CD4-positive, alpha-beta T cell treated with Interleukin-12 subunit alpha and Interleukin-12 subunit beta, for 1 hour (primary cell): ENCODE measurements at regions not wholly inside any gene's neighbourhood (a gene's known extent, or its start where the extent isn't known, plus 50 kb on each side); places are given as distances from the start of the nearest gene placed in this dataset.

ENCODE experiments used
- DNase-seq: peaks from one replicate; pipeline ENCODE4 v3.0.0-alpha.2; 2020

DNA sequence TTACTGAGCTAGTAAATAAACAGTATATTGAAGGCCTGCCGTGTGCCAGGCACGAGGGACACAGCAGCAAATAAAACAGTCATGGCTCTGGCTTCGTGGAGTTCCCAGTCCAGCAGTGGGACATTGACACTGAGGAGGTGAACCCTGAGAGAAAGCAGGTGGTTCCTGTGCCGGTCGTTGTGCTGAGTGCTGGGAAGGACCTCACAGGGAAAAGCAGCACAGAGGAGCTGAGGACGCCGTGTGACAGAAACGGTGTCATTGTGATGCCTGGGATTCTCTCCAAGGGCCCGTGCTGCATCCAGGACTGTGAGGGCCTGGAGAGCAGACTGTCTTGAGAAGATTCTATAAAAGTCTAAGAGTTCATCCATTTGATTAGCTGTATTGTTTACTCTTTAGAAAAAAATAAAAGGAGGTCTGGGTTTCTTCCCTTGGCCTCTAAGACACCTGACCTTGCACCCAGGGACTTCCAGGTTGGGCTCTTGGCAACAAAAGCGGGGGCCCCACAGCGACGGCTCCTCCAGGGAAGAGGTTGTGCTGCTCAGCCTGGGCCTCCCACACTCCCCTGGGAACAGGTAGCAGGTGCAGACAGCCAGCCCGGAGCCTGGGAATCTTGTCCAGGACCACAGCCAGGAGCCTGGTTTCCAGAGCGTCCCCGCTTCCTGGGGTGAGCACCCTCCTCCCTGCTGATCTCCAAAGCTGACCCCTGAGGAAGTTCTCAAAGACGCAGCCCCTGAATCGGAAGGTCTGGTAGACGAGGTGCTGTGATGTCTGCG, 251.2 kb upstream of the PMEPA1 start:
- DNase-seq = no peak

DNA sequence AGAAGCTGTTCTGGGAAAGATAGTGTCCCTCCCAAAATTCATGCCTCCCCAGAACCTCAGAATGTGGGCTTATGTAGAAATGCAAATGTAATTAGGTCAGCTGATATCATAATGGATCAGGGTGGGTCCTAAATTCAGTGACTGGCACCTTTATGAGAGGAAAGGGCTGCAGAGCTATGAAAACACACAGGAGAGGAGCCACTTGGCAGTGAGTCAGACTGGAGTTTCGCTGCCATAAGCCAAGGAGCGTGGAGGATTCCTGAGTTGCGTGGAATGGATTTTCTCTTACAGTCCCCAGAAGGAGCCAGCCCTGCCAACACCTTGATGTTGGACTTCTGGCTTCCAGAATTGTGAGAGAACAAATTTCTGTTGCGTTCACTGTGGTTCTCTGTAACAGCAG, 249.8 kb upstream of the PMEPA1 start:
- no peak for DNase-seq

DNA sequence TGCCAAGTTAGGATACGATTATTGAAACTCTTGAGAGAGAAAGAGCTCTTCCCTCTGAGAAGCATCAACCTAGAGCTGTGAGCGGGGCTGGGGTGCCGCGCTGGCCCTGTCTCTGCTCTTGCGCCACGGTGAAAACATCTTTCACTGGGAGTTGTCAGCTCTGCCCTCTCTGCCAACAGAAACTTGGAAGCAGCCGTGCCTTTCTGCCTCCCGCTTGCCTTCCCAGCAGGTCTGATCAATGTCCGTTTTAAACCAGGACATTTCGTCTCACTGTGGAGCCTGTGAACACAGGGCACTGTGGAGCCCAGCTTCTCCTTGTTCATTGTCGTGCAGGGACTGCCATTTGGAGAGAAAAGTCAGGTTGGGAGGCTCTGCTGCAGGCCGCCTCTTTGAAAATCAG, 249.2 kb upstream of the PMEPA1 start:
- no peak for DNase-seq

DNA sequence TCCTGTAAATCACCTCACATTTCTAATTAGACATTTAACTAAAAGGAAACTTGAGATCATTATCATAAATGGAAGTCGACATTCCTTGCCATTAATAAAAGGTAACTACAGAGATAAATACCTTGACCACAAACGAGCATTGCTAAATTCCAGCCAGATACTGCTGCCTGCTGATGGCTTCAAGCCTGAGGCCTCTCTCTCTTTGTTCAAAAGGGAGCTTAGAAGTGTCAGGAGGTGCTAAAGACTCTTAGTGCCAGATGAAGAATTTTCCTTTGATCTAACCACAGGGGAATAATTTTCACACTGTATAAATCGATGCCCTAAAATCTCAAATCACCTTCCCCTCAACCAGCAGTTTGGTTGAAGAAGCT, 248.2 kb upstream of the PMEPA1 start:
- DNase-seq = no peak

DNA sequence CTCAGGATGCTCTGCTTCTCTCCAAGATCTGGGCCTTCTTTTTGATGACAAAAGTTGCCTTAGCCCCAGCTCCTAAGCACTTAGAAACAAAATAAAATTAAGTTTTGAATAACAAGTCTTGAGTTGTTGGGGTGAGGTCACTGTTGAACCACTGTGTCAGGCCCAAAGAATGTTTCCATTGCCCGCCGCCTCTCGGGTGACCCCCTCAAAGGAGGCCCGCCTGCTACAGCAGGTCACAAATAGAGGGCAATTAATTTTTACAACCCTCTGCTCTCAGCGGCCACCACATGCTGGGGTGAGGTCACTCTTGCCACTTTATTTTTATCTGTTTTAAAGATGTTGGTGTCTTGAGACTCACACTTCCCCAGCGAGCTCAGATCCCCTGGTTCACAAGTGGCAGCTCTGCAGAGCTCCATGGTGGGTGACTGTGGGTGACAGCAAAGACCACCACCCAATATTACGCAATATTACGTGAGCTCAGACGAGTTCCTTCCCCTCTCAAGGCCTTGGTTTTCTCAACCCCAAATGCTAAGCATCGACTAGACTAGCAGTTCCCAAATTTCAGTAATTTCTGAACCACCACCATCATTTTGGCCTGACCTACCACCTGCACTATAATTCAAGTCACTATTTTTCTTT, 247.7 kb upstream of the PMEPA1 start:
- no peak for DNase-seq

DNA sequence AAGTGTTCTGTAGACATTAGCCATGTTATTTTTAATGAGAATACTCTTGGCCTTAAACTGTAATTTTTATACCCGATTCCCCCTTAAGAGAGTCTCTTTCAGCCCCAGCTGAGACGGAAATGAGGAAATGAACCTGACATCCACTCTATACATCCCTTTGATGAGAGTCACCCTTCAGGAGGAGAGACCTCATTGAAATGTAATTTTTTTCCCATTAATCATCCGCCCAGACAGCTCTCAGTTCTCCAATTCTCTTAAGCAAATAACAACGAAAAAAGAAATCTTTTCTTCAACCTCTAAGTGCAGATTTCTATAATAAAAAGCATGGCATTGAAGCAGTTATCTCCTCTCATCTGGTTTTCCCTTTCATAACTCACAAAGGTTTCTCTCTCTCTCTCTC, 243.8 kb upstream of the PMEPA1 start:
- no peak for DNase-seq

DNA sequence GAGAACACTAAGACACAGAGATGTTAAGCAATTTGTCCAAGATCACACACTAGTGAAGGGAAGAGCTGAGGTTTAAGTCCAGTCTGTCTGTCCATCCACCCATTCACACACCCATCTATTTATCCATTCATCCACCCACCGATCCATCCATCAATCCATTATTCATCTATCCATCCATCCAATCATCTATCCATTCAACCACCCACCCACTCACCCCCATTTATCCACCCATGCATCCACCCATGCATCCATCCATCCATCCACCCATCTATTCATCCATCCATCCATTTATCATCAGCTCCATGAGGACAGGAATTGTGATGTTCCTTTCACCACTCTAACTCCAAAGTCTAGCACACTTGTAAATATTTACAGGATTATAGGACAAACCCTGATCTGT, 242.3 kb upstream of the PMEPA1 start:
- DNase-seq = no peak

DNA sequence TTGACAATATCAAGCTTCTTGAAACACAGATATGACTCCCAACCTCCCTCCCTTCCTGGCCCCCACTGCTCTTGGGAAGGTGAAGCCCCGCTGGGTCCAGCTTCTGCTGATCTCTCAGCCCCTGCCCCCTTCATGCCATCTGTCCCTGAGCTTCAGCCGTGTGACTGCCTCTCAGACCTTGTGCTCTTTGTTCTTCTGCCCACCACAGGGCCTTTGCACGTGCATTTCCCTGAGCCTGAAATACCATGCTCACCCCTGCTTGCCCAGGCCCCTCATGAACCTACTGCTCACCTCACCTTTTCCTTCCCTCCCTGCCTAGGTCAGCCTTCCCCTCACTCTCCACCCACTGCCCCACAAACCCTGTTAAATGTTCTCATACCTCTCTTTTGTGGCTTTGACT, 241.7 kb upstream of the PMEPA1 start:
- DNase-seq = no peak

DNA sequence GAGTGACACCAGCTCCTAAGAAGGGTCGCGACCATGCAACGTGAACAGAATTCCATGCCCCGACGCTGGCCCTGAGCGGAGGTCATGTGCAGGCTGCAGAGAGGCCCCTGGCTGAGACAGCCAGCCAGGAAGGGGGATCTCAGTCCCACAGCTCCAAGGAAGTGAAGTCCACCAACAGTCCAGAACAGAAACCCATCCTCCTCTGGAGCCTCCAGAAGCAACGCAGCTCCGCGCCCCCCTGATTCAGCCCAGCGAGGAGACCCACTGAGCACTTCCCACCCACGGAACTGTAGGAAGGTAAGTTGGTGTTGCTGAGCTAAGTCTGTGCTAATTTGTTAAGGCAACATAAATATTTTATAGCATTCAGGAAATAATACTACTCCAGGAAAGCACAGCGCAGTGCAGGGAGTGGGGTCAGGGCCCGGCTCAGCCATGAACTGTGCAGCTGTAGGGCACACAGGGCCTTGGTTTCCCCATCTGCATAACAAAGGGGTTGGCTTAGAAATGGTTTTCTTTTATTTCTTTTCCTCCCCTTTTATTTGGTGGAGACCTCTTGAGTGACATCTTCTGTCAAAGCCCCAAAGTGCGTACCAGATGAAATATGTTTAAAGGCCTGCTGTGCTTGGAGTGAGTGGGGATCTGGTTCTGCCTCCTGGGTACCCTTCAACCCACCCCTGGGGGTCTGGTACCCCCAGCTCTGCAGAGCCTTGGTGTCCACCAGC, 241.1 kb upstream of the PMEPA1 start:
- no peak for DNase-seq

DNA sequence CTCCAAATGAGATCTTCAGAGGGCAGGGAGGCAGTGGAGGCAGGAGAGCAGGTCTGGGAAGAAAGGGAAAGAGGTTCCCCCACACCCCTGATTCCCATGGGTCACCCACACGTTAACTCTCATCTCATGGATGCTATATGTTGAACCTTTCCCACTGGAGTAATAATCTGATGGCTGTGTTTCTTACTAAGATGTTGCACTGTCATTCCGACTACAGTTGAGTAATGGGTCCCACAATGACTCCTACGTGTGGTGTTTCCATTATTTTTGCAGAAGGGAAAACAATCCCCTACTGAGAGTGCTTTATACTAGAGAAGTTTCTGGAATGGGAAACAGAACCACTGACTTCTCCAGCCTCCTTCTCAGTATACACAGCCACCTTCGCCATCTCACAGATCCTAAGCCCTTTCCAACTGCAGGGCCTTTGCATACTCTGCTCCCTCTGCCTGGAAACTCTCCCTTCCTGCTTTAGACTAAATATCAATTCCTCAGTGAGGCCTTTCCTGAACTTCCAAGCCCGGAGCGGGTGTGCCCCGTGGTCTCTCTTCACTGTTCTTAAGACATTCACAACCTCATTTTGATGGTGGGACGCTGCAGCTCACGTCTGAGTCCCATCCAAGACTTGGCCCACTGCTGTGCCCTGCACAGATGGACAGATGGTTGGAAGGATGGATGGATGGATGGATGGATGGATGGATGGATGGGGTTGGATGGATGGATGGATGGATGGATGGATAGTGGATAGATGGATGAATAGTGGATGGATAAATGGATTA, 238.6 kb upstream of the PMEPA1 start:
- no peak for DNase-seq

DNA sequence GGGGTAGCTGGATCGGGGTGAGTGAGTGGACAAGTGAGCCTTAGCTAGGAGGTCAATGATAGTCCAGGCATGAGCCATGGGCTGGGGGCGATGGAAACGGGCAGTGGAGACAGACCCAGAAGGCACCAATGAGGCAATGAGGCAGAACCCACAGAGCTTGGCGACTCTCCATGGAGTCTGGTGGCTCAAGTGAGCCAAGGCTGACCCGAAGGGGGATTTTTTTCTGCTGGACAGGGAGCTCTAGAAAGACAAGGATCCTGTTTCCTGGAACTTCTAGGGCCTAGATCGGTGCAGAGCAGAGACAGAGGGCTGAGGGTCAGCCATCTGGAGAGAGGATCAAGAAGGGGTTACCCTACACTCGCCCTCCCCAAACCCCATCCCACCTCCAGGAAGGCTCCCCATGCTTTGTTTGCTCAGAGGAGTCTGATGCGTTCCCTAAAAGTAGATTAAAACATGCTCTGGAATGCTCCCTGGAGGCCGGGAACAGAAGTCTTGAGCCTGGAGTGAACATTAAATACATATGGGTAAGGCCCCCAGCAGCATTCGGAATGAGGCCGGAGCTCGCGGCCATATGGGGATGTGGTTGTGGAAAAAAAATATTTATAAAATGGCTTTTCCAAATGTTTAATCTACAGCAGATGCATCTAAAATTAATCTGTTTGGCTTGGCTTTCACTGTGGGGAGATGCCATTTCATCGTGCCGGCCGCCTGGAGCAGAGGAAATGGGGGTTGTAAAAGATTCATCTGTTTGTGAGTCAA, 237.8 kb upstream of the PMEPA1 start:
- no peak for DNase-seq

DNA sequence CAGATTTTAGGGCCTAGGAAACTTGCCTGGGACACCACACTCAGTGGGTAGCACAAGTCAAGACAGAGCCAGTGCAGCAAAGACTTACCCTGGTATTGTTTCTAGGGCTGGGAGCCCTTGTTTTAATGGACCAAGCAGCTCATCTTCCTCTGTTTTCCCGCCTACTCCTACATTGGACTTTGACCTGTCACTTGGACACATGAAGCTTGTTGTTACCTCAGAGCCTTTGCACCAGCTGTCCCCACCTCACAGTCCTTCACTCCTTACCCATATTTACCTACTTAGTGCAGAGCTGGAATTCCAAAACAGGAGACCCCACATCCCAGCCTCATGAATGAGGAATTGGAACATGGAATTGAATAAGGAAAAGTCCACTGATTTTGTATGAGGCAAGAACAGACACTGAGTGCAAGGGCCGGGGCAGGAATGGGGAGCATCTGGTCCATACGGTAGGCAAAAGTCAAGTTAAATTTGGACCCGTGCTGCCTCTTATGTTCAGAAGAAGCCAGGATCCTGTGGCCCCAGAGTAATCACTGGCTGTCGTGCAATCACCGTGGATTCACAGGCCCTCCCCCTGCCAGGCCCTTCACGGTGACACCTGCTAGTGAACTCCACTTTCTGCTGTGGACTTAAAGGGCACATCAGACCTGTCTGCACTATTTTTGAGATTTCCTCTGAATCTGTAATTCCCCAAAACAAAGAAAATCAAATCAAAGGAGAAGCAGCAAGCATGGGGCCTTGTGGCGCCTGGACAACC, 236.9 kb upstream of the PMEPA1 start:
- DNase-seq = no peak

DNA sequence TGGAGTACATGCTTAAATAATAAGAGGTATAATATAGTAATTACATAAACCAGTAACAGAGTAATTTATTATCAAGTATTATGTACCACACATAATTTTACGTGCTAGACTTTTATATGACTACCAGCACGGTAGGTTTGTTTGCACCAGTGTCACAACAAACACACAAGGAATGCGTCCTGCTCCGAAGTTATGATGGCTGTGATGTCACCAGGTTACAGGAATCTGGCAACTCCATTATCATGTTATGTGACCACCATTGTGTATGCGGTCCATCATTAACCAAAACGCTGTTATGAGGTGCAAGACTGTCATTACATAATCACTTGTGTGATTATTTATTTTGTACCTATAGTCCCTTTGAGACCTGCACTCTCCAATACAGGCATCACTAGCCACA, 235.2 kb upstream of the PMEPA1 start:
- DNase-seq = no peak

DNA sequence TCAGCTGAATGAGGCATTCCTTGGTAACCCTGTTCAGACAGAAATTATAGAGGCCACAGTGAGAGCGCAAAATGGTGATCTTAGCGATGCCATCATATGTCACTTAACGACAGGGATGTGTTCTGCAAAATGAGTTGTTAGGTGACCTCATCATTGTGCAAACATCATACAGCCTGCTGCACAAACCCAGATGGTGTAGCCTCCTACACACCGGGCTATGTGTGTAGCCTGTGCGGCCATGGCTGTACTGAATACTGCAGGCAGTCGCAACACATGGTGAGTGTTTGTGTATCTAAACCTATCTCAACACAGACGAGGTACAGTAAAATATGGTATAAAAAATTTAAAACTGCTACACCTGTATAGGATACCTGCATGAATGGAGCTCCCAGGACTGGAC, 234.1 kb upstream of the PMEPA1 start:
- DNase-seq = no peak

DNA sequence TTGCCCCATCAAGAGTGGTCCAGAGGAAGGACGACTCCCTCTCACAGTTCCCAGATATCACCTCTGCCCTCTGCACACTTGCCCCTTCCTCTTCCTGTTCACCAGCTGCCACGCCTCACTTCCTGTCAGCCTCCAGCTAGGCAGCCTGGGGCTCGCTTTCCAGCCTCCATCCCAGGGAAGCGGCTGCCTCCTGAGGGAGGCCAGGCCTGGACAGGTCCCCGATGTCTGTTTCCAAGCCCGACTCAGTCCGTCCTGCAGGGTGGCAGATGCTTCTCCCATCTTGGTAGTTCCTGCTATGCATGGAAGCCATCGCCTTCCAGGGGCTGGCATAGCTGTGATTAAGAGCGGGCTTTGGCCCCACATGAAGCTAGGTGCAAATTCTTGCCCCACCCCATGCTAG, 233.5 kb upstream of the PMEPA1 start:
- DNase-seq = no peak

DNA sequence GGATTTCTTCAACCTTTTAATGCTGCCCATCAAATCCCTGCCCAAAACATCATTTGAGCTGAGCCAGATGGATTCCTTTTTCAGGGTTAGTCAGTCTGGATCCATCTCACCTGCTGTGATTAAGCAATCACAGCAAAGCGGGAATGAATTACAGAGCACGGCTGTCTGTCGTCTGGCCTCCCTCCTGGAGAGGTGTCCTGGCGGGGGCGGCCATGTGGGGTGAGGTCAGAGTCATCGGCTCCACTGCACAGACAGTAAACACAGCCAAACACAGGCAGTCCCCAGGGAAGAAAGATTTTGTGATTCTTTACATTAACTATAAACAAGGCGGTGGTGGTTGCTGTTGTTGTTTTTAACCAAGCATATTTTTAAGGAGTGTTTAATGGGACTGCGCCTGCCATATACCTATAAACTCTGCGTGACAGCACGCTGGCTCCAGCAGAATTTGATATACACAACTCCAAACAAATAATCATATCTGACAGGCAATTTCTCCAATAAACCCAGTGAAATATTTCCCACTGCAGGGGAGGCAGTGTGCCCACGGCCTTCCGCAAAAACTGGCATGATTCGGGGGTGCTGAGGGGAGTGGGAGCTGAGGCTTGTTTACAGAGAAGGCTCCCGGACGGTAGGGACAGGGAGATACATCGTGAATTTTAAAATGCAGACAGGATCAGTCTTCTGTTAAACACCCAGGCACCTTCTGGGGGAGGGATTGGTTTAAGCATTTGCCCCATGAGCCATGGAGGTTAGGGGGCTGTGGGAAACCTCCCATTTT, 232.0 kb upstream of the PMEPA1 start:
- DNase-seq = no peak

DNA sequence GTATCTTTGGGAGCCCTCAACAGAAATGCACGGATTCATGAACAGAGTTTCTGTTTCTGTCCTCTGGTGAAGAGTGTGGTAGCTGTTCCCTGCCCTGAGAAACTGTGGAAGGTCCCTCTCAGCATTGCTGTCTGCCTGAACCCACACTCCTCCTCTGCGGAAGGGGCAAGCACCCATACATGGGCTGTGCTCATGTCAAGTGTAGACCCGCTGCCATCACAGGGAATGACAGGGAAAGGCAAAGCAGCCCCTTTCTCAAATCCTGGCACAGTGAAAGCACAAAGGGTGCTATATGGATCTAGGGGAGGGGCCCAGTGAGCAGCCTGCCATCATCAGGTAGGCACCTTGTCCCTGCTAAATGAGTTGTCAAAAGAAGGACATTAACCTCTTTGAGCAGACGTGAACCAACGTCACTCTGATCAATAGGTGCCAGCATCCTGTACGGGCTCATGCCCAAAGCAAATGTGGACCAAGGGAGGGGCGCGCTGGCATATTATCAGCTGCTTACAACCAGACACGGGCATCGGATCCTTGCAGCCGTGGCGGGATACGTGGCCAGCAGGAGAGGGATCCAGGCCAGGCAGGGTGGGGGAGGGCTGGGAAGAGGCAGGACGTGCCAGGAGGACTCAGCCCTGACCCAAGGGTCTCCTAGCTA, 231.2 kb upstream of the PMEPA1 start:
- DNase-seq = no peak

DNA sequence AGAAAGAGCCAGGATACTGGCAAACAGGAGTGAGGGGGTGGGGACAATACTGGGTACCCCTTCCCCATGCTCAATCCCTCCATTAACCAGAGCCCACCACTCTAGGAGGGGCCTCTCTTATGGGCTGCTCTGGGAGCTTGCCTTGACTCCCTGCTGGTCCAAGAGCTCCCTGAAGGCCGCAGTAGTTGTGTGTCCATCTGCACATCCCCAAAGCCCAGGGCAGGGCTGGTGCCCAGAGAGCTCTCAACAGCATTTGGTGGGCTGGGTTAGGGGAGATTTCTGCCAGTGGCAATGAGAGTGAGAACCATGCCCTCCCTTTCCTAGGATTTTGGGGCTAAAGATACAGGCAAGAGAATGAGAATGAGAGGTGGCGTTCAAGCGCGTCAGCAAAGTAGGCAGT, 230.6 kb upstream of the PMEPA1 start:
- no peak for DNase-seq

DNA sequence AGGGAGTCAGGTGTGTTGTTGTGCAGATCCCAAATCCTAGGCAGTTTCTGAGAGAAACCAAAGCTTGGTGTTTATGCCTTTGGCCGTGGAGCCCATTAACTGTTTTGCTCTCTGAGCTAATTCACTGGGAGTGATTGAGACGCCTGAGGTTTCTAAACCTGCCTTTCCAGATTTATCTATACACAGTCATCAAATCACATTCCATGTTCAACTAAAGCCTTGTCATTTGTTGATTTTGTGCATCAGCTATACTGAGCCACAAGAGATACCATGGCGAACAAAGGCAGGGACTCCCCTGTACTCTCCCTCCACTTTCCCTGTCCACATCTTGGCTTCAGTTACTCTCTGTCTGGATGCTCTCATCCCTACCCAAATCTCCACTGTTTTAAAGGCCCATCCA, 229.7 kb upstream of the PMEPA1 start:
- no peak for DNase-seq
